GF-D8 (cell line): ENCODE measurements at regions not wholly inside any gene's neighbourhood (a gene's known extent, or its start where the extent isn't known, plus 50 kb on each side); places are given as distances from the start of the nearest gene placed in this dataset.

Source experiments
- DNase-seq: peaks from one replicate; lab custom pipeline; 2025; lab: John Stamatoyannopoulos, UW

DNA sequence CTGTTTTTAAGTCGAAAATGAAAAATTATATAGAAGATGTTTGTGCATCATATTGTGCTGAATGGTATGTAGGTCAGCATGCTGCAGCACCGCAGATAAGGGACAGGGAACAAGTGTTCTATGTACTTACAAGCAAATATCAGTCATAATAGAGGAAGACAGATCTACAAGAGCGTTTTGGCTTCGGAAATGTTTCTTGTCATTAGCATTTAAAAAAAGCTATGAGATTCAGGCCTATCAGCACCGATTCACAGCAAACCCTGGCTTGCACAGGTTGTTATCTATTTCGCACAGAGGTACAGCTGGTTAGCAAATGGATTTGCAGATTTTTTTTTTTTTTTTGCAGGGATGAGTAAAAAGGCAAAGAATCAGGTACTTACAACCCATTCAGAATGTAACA is 204.2 kb upstream of the TBC1D5 start:
- DNase-seq: no peak

DNA sequence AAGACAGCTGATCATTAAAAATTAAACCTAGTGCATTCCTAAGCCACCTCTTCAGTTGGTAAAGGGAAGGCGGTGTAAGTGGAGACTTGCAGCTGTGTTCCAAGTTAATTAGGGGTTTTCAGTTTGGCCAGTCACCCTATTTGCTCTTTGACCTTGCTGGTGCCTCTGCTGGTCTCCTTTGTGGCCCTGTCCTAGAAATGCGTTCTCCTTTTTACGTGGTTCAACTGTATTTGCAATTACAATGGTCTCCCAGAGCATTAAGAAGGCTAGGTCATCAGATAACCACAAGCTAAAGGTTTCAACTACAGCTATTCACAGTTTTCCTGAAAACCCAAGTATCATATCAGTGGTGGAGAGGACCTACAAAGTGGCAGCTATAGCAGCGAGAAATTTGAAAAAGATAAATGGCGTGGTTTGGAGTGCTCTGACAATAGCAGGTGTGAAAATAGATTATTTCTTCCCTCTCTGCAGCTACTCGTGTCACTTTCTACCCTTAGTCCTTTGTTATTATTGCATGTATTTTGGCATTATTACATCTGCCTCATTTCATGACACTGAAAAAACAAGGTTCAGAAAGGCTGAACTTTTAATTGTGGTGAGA is 203.5 kb upstream of the TBC1D5 start:
- DNase-seq: no peak

DNA sequence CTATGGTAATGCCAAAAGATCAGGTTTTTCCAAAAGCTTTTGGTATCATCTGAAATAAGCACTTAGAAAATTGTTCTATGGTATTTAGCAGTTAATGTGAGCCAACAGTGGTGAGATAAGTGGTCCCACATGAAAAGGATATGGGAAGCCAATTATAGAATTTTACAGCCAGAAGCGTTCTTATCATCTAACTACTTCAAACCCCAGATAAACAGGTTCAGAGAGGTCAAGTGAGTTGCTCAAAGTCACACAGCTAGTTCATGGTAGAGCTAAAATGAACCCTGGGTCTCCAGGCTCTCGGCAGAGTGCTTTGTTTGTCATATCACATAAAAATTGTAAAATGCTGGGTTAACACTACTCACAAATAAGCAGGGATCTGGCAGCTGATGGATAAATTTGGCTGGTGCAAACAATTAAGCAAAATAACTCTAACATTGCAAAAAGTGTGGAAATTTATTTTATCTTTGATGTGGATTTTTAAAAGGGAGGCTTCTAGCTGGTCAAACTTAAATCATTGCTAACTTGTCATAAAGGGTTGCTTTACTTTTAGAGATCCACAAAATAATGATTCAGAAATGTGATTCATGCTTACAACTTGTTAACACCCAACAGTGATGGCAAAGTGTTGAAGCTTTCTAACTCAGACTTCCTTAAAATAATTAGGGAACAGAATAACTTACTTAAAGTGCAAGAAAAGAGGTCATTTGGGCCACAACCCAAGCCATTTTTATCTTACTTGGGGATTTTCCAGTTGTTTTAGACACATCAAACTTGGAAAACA is 202.8 kb upstream of the TBC1D5 start:
- no peak for DNase-seq

DNA sequence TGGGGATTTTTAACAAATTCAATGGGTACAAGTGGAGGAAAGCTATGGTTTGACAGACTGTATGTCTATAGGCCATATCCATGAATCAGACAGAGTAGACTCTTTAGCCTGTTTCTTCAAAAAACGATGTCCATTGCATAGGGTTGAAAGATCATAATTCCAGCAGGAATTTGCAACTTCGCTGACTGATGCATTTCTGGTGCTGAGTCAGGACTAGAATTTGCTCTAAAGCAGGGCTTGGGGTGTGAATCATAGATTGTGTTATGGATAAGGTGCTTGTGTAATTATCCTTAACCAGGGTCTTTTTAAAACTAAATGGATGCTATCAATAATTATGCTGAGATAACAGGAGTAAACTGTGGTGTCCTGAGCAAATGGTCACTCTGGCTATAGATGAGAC is 200.4 kb upstream of the TBC1D5 start:
- no peak for DNase-seq

DNA sequence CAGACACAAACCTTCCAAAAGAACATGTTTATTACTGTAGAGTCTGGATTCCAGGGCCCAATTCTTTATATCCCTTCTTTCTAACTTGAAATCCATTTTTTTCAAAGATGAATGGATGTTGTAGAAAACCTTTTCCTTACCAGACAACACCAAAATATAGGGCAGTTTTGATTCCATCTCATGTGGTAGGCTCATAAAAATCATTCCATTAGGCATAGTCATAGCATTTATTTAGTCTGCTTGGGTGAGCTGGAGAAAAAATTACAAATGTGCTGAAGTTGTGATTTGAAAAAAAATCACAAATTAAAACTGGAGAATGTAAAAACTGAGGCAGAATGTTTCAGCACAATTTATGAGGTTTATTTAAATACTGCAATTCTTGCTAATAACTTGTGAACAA is 199.3 kb upstream of the TBC1D5 start:
- DNase-seq: no peak

DNA sequence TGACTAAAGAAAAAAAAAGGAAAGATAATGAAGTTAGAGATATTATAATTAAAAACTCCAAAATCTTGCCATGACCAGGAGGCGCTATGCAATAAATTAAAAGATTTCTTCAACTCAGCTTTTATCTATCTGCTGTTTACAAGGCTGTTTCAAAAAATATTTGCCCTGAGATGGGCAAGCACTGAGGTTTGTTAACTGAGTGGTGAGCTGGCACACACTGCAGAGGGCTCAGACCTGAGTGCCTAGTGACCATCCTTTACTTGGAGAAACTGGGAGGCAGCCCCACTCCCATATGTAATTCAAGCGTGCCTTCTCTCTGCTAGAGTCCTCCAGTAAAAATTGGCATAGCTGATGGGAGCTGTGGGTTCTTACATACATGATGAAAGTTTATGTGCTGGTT is 198.7 kb upstream of the TBC1D5 start:
- no peak for DNase-seq

DNA sequence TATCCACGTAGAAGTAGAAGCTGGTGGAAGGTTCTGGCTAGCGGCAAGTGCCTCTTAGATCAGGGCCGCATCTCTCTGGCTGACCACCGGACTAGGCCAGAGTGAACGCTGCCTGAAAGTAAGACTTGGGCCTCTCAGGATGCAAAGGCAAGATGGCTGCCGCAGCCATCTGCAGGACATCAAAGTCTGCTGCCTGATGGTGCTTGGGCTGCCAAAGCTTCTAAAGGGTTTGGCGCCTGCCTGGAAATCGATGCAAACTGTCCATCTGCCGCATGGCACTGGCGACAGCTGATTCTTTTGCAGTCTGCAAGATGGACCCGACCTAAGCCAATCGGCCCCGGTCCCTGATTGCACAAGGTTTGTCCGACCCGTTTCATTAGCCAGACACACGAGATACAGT is 196.7 kb upstream of the TBC1D5 start:
- DNase-seq: no peak

DNA sequence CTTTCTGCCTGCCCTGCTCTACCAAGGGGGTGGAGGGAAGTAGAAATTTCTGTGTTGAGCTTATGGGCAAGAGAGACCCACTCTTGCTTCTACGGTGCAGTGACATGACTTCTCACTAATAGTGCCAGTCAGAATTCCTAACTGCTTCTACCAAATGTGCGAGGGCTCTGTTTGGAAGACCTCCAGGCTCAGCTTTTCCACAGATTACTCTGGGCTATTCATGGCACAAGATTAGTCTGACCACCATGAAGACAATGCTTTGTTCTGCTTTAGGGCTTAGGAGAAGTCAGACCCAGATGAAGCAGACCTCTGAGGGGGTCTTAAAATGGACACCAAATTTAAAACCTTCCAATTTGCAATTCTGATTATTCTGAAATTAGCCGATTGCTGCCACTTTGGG is 195.9 kb upstream of the TBC1D5 start:
- DNase-seq: no peak

DNA sequence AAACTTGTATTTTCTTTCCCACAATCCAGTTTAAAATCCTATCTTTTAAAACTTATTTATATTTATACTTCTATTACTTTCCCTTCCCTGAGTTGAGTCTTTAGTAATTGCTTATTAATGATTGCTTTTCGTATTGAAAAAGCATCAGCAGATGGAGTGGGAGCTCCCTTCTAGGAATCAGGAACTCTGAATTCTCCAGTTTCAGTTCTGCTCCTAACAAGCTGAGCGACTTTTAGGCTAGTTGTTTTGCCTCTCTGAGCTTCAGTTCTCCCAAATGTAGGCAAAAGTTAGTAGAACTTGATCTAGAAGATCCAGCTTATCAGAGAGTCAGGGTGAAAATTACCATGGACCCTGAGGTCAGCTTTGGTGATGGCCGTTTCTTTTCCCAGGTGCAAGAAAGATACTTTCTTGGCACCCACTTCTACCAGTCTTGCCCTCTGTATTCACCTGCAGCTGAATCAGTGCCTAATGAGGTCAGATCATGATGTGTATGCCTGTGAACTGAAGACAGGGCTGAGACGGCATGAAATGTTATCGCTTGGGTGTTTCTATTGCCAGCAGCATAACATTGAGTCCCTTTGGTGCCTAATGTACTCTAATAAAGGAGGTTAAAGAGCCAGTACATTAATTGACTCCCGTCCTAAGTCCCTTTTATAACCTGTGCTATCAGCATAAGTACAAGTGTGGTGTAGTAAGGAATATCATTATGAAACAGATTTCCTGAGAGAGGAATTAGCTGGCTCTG is 194.5 kb upstream of the TBC1D5 start:
- DNase-seq: no peak

DNA sequence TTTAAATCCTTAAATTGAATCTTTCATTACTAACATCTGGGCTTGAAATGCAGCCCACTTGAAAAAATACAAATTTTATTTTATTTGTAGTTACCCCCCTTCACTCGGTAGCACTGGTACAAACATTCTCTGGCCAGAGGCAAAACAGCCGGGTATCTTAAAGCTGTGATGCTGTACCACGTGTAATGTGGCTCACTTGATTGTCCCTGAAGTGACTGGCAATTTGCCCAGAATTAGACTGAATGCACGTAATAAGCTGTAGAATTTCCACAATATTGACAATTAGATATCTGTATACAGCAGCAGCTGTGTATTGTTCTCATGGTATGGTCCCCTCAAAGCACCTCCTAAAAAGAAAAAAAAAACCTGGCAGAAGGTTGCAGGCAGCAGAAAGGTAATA is 192.8 kb upstream of the TBC1D5 start:
- no peak for DNase-seq

DNA sequence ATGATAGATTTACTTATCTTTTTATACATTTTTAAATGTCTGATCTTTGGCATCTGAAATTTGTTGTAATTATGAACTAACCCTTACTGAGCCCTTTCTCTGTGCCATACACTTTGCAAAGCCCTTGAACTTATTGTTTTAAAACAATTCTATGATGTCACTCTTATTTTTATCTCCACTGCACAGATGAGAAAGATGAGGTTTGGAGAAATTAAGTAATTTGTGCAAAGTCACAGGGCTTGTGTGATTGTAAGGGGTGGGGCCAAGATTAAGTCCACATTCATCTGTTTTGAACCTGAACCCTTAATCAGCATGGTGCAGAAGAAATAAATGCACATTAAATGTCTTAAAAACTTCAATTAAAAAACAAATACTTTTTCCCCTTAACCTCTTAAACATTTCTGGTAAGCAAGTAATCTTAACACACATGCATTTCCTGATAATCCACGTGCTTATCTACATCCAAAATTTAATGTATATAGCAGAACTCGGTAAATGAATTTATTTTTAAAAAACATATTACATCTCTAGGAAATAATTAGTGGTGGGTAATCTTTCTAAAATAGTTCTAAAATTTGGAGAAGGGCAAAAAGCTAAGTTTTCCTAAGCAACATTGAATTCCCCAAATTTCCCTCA is 189.8 kb upstream of the TBC1D5 start:
- no peak for DNase-seq

DNA sequence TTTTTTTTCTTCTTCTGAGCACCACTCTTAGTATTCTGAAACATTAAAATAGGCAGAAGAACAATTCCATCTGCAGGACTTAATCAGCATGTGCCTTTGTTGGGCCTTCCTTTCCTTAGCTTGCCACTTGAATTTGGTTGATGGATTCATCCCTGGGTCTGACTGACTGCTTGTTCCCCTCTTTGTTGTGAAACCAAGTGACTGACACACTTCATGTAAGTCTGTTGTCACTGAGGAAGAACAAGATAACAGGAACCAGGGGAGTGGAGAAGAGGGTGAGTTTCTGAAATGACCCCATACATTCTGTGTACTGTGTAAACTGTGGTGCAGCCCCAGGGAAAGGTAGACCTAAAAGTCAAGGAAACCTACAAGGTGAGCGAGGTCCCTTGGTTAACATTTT is 188.7 kb upstream of the TBC1D5 start:
- no peak for DNase-seq

DNA sequence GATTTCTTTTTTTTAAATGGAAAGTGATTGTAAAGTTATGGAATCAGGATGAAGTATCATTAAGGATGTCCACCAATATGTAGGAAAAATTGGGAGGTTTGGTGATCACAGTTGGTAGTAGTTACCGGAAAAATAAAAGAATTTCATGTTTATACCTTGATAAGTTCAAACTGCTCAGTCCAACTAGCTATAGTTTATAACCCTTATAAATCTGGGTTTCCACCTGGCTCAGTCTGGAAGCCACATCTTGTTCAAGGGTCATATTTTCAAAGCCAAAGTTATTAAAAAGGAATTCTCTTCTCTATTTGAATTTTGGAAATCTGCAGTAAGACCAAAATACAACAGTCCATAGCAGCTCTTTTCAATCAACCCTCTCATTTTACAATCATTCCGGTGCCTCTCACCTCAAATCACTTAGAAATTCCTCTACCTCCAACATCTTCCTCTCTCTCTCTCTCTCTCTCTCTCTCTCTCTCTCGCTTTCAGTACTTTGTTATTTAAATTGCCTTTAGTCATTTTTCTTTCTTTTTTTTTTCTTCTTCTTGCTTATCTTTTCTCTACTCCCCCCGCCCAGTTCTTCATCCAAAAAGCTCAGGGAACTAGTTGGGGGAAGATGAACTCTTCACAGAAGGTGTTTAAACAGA is 186.2 kb upstream of the TBC1D5 start:
- no peak for DNase-seq

DNA sequence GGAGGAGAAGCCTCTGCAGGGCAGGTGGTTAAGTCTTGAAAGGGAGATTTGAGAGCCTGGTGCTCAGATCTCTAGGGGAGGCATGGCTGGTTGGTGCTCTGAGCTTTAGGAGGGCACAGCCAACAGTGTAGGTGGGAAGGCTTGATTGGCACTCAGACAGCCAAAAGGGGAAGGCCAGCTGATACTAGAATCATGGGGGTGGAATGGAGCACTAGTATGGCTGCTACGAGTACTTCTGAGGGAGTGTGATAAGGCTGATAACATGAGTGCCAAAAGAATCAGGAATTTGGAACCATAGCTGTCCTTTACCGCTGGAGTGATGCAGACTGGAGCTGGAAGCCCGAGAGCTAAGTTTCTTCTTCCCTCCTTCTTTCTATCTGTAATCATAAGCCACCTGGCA is 184.6 kb upstream of the TBC1D5 start:
- no peak for DNase-seq

DNA sequence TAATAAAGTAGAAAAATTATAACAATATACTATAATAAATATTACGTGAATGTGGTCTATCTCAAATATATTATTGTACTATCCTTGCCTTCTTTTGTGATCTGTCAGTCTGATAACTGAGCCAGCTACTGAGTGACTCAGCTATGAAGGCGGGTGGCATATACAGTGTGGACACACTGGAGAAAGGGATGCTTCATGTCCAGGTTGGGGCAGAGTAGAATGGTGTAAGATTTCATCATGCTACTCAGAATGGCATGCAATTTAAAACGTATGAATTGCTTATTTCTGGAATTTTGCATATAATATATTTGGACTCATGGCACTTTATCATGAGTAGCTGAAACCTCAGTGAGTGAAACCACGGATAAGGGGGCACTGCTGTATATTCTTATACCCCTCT is 172.9 kb upstream of the TBC1D5 start:
- DNase-seq: no peak

DNA sequence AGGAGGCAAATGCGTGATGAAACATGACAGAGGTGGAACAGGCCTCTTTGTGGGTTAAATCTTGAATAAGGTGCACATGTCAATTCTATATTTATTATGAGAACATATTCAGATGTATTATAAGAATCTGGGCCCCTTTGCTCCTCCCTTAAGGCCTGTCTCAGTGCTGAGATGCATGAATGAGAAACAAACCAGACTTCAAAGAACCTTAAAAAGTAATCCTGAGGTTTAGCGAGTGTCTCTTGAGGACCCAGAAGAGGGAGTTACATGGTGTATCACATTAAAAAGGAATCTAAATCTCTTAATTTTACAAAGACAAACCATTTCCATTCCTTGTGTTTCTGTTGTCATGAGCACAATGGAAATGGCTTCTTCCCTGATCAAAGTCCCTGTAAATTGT is 170.9 kb upstream of the TBC1D5 start:
- DNase-seq: no peak

DNA sequence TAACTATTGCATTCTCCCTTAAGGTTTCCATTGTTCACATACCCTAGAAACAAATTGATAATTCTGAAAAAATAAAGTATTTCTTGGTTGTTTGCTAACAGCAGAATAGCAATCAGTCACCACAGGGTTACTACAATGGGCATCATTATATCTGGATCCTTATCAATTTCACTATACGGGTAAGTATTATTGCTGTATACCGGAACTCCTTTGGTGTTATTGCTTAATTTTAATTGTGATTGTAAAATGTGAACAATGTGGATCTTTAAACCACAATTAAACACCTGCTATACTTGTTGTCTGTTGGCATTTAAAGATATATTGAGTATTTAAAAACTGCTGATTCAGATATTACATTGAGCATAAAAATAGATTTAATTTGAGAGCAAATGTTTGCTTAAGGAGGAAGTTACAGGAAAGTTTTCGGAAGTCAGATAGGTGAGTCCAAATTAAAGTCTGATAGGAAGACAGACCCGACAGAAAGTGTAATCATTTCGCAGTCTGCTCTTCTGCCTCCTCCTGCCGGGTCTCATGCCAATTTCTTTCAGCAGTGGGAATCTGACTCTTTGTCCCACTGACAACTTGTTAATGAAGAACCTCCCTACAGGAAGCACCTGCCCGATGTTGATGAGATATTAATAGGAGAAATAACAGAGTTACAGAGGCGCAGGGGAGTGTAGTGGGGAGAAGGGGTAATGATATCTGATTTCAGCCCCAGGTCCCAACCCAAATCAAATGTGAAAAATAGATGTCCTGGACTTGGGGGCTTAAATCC is 169.7 kb upstream of the TBC1D5 start:
- DNase-seq: no peak

DNA sequence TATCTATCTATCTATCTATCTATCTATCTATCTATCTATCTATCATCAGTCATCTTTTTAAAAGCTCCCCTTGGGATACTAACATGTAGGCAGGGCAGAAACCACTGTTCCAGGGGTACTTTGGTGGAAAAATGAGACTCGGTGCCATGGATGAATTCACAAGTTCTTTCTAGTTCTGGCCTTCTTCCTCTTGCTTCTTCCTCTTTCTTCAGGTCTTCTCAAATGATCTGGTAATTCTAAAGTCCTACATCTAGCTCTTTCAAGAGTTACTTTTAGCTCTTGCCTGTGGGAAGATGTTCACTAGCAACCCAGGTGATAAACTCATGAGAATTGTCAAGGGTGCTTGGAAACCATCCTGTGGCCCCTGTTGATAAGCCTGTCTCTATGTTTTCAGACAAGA is 168.5 kb upstream of the TBC1D5 start:
- DNase-seq: peak; percentile 3

DNA sequence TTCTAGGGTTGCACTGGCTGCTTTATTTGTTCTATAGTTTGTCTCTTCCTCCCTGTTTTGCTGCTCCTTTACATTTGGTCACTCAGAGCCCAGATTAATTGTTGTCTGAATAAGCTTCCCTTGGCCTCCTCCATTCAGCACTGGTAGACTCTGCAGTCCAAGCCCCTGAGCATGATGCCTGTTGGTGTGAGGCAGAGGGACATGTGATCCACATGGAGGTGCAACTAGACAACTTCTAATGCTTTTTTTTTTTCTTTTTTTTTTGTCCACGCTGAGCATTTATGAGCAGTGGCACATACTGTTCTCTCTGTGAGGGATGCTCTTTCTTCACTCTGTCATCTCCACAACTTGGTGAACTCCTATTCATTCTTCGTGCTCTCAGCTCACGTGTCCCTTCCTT is 167.3 kb upstream of the TBC1D5 start:
- DNase-seq: no peak

DNA sequence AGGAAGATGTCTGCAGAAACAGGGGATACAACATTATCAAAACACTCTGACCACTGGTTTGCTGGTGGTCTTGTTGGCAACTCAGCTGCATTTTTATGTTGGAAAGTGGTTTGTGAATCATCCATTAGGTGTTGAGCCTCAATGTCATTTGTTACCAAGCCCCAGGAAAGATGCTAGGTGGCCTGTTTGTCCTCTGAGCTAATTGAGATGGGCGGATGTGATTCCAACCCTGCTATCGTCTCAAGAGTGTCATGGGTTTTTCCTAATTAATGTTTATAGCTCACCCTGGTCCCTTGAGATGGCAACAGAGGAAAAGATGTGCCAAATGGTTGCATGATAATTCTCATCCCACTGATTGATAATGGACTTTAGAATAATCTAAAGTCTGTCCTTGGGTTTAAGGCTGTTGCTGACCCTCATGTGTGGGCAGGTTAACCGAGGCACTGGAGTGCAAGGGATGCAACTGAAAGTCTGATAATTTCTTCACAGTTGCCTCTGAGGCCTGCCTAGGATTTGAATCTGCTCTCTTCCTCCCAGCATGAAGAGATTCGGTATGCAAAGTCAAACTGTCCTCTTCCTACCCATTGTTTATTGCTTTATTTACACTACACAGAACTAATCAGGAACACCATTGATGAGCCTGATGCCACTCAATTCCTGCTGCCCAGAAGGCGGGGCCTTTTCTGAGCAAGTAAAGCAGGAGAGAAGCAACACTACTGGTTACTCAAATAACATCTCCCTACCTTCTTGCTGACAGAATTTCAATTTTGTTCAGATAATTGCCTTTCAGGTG is 166.2 kb upstream of the TBC1D5 start:
- DNase-seq: no peak

DNA sequence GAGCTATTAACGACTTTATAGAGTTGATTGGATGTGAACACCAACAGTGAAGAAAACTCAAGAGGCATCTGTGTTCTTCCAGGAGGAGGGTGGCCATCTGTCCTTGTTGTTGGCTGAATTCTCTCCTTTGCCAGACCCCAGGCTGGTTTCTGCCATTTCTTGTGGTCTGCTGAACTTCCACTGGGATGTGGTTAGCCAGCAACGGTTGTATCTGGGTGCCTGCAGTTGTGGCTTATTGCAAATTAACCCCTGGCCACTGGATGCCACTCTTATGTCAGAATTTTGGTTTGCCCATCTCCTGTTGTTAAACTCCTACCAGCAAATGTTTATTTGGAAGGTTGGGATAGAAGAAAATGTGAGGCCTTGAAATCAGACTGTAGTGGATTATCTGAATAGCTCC is 163.6 kb upstream of the TBC1D5 start:
- DNase-seq: peak; percentile 72
